ENCODE measurements at regions not wholly inside any gene's neighbourhood (a gene's known extent, or its start where the extent isn't known, plus 50 kb on each side); places are given as distances from the start of the nearest gene placed in this dataset.
"Not testable (repeated sequence)": the region's sequence is repeated elsewhere in the genome, so short reads cannot be mapped to it uniquely, and the experiment has no call there.

- no peak for DNase-seq
These were observed 90.5 kb upstream of the SLC24A3 start for GRCh38 chr20:19121916-19122315.

- DNase-seq = no peak
These were observed 90.0 kb upstream of the SLC24A3 start for GRCh38 chr20:19122395-19122794.

DNA sequence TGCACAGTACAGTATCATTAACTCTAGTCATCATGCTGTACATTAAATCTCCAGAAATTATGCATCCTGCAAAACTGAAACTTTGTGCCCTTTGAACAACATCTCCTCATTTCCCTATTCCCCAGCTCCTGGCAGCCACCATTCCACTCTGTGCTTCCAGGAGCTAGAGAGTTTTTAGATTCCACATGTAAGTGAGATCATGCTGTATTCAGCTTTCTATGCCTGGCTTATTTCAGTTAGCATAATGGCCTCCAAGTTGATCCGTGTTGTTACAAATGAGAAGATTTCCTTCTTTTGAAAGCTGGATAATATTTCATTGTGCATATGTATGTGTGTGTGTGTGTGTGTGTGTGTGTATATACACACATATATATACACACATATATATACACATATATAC is 86.9 kb upstream of the SLC24A3 start:
- no peak for DNase-seq

- DNase-seq = no peak
These were observed 83.1 kb upstream of the SLC24A3 start for GRCh38 chr20:19129306-19129705.

GRCh38 chr20:19129976-19130612 is 82.3 kb upstream of the SLC24A3 start:
- peak; percentile 82 for DNase-seq

GRCh38 chr20:19130613-19130984 is 81.8 kb upstream of the SLC24A3 start:
- DNase-seq = no peak

DNA sequence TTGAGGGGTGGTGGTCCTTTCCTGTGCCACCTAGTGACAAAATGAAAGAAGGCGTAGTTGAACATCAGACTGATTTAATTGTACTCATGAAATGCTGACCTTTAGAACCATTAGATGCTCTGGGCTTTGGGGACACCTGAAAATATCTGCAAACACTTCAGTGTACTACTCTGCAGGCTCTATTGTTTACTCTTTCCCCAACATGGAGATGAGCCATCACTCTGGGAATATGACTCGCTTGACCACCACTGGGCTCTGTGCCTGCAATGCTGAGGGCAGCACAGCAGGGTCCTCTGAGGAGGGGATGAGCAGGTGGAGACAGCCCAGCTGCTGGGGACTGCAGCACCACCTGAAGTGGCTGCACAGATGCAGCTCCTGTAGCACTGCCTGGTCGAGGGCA is 74.8 kb upstream of the SLC24A3 start:
- no peak for DNase-seq

GRCh38 chr20:19138758-19139157 is 73.7 kb upstream of the SLC24A3 start:
- no peak for DNase-seq

GRCh38 chr20:19139584-19139983 is 72.9 kb upstream of the SLC24A3 start:
- not testable (repeated sequence) for DNase-seq

DNA sequence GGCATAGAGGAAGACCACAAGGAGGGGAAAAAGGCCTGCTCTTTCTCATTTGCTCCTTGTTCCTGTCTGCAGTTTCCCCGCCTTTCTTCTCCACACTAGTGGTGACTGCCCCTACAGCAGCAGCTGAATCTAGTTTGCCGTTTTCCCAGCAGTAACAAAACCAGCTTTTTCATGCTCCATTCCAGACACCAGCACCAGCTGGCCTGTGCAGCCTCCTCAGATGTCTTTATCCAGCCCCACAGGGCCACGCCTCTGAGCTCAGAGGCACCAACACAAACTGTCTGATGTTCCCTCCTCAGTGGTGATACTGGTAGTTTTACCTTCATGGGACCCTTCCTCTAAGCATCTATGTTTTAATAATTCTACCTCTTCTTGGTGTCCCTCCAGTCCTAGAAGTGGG is 70.4 kb upstream of the SLC24A3 start:
- no peak for DNase-seq

- DNase-seq = no peak
These were observed 68.6 kb upstream of the SLC24A3 start for GRCh38 chr20:19143890-19144289.

- no peak for DNase-seq
These were observed 51.1 kb upstream of the SLC24A3 start for GRCh38 chr20:19161336-19161735.
